CD4-positive, alpha-beta T cell treated with Interleukin-4 for 4 hours (primary cell): ENCODE measurements at regions not wholly inside any gene's neighbourhood (a gene's known extent, or its start where the extent isn't known, plus 50 kb on each side); places are given as distances from the start of the nearest gene placed in this dataset.

ENCODE experiments used
- DNase-seq: peaks from one replicate; pipeline ENCODE4 v3.0.0-alpha.2; 2020

- no peak for DNase-seq
These were observed 168.1 kb downstream of the RAB11FIP2 start for GRCh38 chr10:117878626-117879025.

GRCh38 chr10:117884093-117884492 lies 162.6 kb downstream of the RAB11FIP2 start:
- DNase-seq, result no peak

GRCh38 chr10:117884592-117884991 lies 162.1 kb downstream of the RAB11FIP2 start:
- no peak for DNase-seq

GRCh38 chr10:117885206-117885829 lies 161.4 kb downstream of the RAB11FIP2 start:
- DNase-seq, result no peak

- no peak for DNase-seq
These were observed 160.0 kb downstream of the RAB11FIP2 start for GRCh38 chr10:117886766-117887165.

- DNase-seq, result no peak
These were observed 157.1 kb downstream of the RAB11FIP2 start for GRCh38 chr10:117889664-117890063.

- no peak for DNase-seq
These were observed 154.0 kb downstream of the RAB11FIP2 start for GRCh38 chr10:117892681-117893220.

- DNase-seq, result no peak
These were observed 152.4 kb downstream of the RAB11FIP2 start for GRCh38 chr10:117894339-117894738.

- DNase-seq, result no peak
These were observed 150.2 kb downstream of the RAB11FIP2 start for GRCh38 chr10:117896517-117896916.

- no peak for DNase-seq
These were observed 147.5 kb downstream of the RAB11FIP2 start for GRCh38 chr10:117899181-117899683.

- DNase-seq, result no peak
These were observed 146.5 kb downstream of the RAB11FIP2 start for GRCh38 chr10:117900280-117900679.

- DNase-seq, result no peak
These were observed 142.9 kb downstream of the RAB11FIP2 start for GRCh38 chr10:117903854-117904253.

- no peak for DNase-seq
These were observed 141.3 kb downstream of the RAB11FIP2 start for GRCh38 chr10:117905404-117905803.

- DNase-seq, result no peak
These were observed 135.1 kb downstream of the RAB11FIP2 start for GRCh38 chr10:117911684-117912083.

- DNase-seq, result no peak
These were observed 132.4 kb downstream of the RAB11FIP2 start for GRCh38 chr10:117914334-117914733.

GRCh38 chr10:117920956-117921355 lies 125.8 kb downstream of the RAB11FIP2 start:
- DNase-seq, result no peak

GRCh38 chr10:117921421-117921820 lies 125.3 kb downstream of the RAB11FIP2 start:
- DNase-seq, result no peak

GRCh38 chr10:117924820-117925219 lies 121.9 kb downstream of the RAB11FIP2 start:
- DNase-seq, result no peak

GRCh38 chr10:117925369-117925768 lies 121.4 kb downstream of the RAB11FIP2 start:
- no peak for DNase-seq

- no peak for DNase-seq
These were observed 120.2 kb downstream of the RAB11FIP2 start for GRCh38 chr10:117926491-117926890.

GRCh38 chr10:117927332-117927731 lies 119.4 kb downstream of the RAB11FIP2 start:
- DNase-seq, result no peak

- DNase-seq, result no peak
These were observed 118.9 kb downstream of the RAB11FIP2 start for GRCh38 chr10:117927871-117928270.

- no peak for DNase-seq
These were observed 118.5 kb downstream of the RAB11FIP2 start for GRCh38 chr10:117928281-117928680.

GRCh38 chr10:117928741-117929140 lies 118.0 kb downstream of the RAB11FIP2 start:
- no peak for DNase-seq
